BJ (cell line): ENCODE measurements at regions not wholly inside any gene's neighbourhood (a gene's known extent, or its start where the extent isn't known, plus 50 kb on each side); places are given as distances from the start of the nearest gene placed in this dataset.

ENCODE experiments used
- CTCF ChIA-PET: fragments of 350-600 bp; formaldehyde crosslinking; extraction: SDS; loops from one replicate; lab custom pipeline; 2021; ENCODE audit warnings: antibody characterized with exemption, inconsistent platforms; lab: Yijun Ruan, JAX
- POLR2A ChIA-PET: fragments of 300-600 bp; sonication (Branson Sonifier 250); formaldehyde crosslinking; extraction: SDS; loops from one replicate; lab custom pipeline; 2021; ENCODE audit warnings: antibody characterized with exemption; lab: Charles Lee
- DNase-seq: peaks from one replicate; pipeline ENCODE4 v3.0.0-alpha.2; 2011; ENCODE audit warnings: low read depth
- H3K27me3 ChIP-seq: 2 replicates; pipeline ENCODE4 v1.6.0; 2011; ENCODE audit warnings: low read length; ENCODE audit not compliant: control insufficient read depth, insufficient read depth
- H3K36me3 ChIP-seq: 2 replicates; pipeline ENCODE4 v1.5.1; 2011; ENCODE audit warnings: low read length; ENCODE audit not compliant: control insufficient read depth, insufficient read depth
- H3K4me3 ChIP-seq: 2 replicates; pipeline ENCODE4 v1.5.1; 2011; ENCODE audit warnings: low read depth, mild to moderate bottlenecking, control low read depth, low read length
- TF ChIP-seq, protein P1 (sequence below): IDR thresholded peaks from 2 replicates; pipeline ENCODE4 v1.5.1; 2011; ENCODE audit warnings: low read depth, mild to moderate bottlenecking, control low read depth, inconsistent platforms, low read length, moderate library complexity; ENCODE audit not compliant: insufficient read depth

DNA sequence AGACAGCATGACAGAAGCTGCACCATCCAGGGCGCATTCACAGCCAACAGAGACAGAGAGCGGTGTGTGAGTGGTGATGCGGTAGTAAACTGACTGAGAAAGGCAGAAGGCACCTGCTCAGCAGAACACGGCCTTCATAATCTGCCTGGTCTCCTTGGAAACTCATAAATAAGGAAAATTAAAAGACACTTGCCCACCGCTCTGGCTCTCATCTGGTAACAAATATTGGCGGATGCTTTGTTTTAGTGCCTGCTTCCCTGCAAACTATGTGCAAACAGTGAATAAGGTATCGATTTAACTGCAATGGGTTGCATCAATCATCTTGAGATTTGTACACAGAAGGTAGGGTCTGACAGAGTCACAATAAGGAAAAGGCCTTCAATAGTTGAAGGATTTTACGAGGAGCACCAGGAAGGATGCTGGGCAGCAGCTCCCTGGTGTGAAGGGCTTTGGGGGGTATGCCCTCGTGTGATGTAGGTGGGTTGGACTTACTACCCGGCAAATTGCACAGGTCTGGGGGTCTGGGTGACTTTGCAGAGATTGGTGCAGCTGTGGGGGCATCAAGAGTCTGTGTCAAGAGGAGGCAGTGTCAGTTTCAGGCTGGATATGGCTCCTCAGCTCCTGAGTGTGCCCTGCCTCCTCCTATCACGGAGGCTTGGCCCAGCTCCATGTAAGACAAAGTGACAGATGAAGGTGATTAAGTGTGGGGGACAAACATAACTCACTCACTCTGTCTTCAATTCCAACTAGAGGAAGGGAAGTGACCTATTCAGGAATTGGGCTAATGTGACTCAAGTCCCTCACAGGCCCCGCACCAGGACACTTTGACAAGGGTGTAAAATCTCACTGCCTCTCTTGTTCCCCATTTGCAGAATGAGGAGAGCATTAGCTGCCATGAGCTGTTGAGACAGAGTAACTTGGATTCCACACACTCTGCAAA is 166.7 kb downstream of the ICE1 start:
- H3K27me3 ChIP-seq, result no peaks in the 10 kb centered on the region
- ChIA-PET POLR2A (no interaction called here), CTCF (no interaction called here)
- TF ChIP-seq, protein P1, sequence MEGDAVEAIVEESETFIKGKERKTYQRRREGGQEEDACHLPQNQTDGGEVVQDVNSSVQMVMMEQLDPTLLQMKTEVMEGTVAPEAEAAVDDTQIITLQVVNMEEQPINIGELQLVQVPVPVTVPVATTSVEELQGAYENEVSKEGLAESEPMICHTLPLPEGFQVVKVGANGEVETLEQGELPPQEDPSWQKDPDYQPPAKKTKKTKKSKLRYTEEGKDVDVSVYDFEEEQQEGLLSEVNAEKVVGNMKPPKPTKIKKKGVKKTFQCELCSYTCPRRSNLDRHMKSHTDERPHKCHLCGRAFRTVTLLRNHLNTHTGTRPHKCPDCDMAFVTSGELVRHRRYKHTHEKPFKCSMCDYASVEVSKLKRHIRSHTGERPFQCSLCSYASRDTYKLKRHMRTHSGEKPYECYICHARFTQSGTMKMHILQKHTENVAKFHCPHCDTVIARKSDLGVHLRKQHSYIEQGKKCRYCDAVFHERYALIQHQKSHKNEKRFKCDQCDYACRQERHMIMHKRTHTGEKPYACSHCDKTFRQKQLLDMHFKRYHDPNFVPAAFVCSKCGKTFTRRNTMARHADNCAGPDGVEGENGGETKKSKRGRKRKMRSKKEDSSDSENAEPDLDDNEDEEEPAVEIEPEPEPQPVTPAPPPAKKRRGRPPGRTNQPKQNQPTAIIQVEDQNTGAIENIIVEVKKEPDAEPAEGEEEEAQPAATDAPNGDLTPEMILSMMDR, result no peak
- H3K4me3 ChIP-seq, result no peak overlapping the region
- no peak for DNase-seq
- no peaks in the 10 kb centered on the region for H3K36me3 ChIP-seq

DNA sequence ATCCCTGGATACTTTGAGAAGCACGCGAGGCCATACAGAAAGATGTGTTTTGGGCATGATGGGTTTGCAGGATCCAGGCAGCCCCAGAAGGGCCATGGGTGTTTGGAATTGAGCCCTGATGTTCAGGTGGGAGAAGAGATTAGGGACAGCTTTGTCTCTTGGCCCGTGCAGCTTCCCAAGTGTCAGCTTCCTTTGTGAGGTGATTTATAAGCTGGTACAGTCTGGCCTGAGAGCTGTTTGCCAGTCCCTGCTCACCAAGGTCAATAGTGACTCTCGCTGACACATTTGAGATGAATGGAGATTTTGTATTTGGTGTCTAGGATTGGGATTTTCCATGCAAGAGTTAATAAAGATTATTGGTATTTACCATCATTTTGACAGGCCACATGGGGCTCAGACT is 165.9 kb downstream of the ICE1 start:
- no peak for DNase-seq
- no peaks in the 10 kb centered on the region for H3K27me3 ChIP-seq
- no peaks in the 10 kb centered on the region for H3K36me3 ChIP-seq
- ChIA-PET CTCF (no interaction called here), POLR2A (no interaction called here)
- H3K4me3 ChIP-seq, result no peak overlapping the region
- TF ChIP-seq, protein P1, result no peak

DNA sequence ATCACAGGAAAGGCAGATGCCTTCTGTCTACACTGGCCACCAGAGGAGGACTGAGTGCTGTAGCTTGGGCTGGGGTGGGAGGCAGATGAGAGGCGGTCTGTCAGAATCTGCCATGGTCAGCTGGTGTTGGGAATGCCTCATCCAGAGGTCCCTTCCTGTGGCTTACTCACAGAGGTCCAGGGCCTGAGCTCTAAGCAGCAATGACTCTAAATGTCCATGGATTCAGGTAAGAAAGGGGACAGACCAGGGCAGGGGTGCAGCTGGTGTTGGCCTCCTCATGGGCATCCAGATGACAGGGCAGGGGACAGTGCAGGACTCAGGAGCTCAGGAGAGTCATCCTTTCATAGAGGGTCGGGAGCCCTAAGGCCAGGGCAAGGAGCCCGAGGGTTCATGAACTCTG is 165.0 kb downstream of the ICE1 start:
- DNase-seq, result no peak
- Histone ChIP-seq H3K27me3 (no peaks in the 10 kb centered on the region), H3K36me3 (no peaks in the 10 kb centered on the region), H3K4me3 (no peak overlapping the region)
- CTCF ChIA-PET, result no interaction called here
- POLR2A ChIA-PET, result no interaction called here
- TF ChIP-seq, protein P1, result no peak

DNA sequence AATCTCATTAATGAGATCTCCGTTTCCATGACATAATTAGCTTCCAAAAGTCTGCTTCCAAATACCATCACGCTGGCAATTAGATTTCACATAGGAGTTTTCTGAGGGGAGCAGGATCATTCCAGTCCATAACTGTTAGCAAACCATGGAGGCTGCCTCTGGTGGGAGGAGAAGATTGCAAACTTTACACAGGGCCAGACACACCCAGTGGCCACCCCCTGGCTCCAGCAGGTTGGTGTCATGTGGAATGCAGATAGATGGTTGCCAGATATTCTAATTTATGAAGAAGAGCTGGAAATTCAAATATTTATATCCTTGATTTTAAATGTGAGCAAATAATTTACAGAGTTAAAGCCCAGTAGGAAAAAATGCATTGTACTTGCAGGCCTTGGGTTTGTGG is 164.2 kb downstream of the ICE1 start:
- no peak overlapping the region for H3K4me3 ChIP-seq
- DNase-seq, result no peak
- H3K36me3 ChIP-seq, result no peaks in the 10 kb centered on the region
- CTCF ChIA-PET, result no interaction called here
- TF ChIP-seq, protein P1, result no peak
- POLR2A ChIA-PET, result no interaction called here
- H3K27me3 ChIP-seq, result no peaks in the 10 kb centered on the region

DNA sequence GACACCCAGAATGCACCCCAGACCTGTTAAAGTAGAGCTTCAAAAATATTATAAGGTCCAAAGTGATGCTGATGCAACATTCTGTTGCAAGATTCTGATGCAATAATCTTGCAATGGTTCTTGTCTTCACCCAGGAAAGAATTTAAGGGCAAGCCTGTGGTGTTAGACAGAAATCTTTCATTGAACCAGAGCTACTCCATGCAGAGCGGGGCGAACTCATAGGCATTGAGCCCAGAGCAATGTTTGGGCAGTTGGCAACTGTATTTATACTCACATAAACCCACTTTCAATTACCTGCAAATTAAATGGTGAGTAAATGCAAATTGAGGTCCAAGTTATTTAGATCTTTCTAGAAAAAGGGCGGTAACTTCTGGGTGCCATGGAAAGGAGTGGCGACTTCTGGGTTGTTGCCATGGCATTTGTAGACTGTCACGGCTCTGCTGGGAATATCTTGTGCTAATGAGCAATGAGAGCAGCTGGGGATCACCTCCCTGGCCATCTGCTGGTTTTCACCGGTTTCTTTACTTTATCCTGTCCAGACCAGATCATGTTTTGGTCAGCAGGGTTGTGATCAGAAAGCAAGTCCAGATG is 163.4 kb downstream of the ICE1 start:
- ChIA-PET CTCF (no interaction called here), POLR2A (no interaction called here)
- Histone ChIP-seq H3K27me3 (no peaks in the 10 kb centered on the region), H3K4me3 (no peak overlapping the region), H3K36me3 (no peaks in the 10 kb centered on the region)
- TF ChIP-seq, protein P1, result no peak
- DNase-seq, result no peak
